HG02938 (cell line): ENCODE measurements at regions not wholly inside any gene's neighbourhood (a gene's known extent, or its start where the extent isn't known, plus 50 kb on each side); places are given as distances from the start of the nearest gene placed in this dataset.
"Not testable (repeated sequence)": the region's sequence is repeated elsewhere in the genome, so short reads cannot be mapped to it uniquely, and the experiment has no call there.

Experiments used
- ATAC-seq: cut with Tn5 transposase; IDR thresholded peaks from one replicate; pipeline ENCODE4 v1.9.1; 2021; ENCODE audit warnings: mild to moderate bottlenecking, moderate library complexity; ENCODE audit not compliant: unreplicated experiment

DNA sequence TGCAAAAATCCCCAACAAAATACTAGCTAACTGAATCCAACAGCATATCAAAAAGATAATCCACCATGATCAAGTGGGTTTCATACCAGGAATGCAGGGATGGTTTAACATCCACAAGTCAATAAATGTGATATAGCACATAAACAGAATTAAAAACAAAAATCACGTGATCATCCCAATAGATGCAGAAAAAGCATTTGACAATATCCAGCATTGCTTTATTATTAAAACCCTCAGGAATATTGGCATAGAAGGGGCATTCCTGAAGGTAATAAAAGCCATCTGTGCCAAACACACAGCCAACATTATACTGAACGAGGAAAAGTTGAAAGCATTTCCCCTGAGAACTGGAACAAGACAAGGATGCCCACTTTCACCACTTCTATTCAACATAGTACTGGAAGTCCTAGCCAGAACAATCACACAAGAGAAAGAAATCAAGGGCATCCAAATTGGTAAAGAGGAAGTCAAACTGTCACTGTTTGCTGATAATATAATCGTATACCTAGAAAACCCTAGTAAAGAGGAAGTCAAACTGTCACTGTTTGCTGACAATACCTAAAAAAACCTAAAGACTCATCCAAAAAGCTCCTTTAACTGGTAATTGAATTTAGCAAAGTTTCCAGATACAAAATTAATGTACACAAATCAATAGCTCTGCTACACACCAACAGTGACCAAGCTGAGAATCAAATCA lies 109.8 kb downstream of the RNASET2 start:
- not testable (repeated sequence) for ATAC-seq

DNA sequence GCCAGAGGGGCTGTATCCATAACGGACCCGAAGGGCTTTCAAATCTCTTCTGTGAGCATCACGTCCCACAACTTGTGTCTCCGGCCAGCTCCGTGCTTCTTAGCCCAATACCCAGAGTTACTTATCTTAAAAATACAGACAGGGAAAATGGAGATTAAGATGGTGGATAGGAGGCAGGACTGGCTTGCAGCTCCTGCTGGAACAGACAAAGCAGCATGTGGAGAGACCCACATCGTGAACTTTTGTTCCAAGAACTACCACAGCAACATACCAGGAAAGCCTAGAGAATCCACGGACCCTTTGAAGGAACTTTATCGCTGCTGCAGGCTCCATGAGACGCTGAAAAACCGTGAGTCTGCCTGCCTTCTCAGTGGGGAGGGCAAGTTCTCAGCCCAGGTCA lies 113.7 kb downstream of the RNASET2 start:
- no peak for ATAC-seq

DNA sequence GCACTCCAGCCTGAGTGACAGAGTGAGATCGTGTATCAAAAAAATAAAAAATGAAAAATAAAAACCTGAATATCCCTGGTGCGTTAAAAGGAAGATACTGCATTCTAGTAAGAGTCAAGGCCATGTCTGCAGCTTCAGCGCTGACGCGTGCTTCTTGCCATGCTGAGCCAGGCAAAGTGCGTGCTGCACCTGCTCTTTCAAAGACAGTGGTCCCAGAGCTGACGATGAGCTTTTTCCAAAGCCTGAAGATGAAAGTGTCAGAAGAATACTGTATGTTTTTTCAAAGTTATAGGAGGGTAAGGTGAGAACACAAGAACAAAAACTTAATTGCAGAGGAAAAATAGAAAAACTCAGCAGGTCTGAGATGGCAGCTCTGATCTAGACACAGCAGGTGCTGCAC lies 115.1 kb downstream of the RNASET2 start:
- no peak for ATAC-seq

- no peak for ATAC-seq
Observed at GRCh38 chr6:166839569-166839968, 116.8 kb downstream of the RNASET2 start.

- no peak for ATAC-seq
Observed at GRCh38 chr6:166838987-166839386, 117.4 kb downstream of the RNASET2 start.

DNA sequence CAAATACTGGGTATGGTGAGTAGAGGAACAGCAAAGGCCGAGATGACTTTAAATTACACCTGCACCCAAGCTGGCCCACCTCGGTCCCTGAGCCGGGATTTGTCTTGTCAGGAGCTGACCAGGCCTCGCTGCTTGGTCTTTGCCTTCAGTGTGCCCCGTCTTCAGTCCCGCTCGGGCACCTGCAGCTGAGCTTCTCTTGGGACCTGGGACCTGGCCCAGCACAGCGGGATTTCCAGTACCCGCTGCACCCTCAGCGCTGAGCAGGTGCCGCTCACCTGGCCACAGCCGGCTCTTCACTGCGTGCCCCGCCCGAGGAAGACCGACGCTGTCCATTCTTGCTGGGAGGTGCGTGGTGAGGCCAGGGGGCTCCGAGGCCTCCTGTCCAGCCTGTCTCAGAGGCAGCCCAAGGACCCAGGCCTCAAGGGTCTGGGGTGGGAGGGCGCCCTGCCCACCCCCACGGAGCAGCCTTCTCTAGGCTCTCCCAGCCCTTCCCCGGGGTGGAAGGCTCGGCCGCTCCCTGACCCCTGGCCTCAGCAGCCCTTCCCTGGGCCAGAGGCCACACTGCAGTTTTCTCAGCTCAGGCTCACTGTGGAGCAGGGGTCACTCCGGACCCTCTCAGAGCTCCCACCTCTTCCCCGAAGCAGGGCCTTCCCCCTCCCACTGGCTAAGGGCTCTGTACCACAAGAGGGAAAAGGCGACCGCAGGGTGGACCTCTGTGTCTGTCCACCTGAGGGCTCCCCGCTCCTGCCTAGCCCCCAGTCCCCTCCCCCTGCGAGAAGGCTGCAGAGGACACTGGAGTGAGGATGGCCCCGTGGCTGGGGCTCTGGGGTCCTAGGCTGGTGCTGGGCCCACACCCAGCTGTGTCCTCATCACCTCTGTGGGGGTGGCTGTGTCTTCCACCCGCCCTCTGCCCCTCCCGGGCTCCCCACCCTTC lies 119.3 kb downstream of the RNASET2 start:
- ATAC-seq: no peak

- ATAC-seq: no peak
Observed at GRCh38 chr6:166834049-166834448, 122.3 kb downstream of the RNASET2 start.

DNA sequence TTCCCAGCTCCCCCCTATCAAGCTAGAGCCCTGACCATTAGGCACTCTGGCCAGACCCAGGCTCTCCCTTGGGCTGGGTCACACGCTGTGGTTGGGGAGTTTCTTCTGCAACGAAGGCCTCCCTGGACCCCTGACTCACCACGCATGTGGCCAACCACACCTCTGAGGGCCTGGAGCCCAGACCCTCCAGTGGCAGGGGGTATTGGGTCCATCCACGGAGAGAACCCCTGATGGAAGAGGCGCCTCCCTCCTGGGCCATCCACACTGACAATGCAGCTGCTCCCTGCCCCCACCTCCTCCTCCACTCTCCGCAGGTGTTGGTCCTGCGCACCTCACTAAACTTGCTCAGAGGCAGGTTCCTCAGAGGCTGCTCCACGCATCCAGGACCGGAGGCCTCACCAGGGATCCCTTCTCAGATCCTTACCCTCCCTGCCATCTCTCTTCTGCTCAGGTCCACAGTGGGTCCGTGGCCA lies 125.4 kb downstream of the RNASET2 start:
- peak; percentile 11 for ATAC-seq

DNA sequence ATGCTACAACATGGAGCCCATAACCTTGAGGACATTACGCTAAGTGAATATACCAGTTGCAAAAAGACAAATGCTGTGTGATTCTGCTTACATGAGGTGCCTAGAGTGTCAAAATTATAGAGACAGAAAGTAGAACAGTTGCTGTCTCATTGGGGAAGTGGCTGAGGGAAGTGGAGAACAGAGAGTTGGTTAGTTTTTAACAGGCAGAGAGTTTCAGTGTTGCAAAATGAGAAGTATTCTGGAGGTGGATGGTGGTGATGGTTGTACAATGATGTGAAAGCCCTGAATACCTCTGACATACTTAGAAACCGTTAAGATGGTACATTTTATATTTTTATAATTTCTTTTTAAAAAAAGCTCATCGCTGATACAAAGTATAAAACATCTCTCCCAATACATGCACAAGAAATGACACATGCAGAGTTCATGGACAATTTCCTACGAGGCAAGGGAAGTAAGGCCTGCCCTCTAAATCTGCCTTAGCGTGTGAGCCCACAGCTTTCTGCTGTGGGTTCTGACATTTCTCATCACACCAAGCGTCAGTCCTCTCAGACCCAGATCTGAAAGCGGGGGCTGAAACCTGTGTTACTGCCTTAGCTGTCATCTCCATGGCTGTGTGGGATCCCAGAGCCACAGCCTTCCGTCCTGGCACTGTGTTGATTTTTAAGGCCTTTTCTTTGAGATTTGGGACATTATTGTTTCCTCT lies 126.0 kb downstream of the RNASET2 start:
- peak; percentile 93 for ATAC-seq

GRCh38 chr6:166826264-166826663 lies 130.1 kb downstream of the RNASET2 start:
- no peak for ATAC-seq

GRCh38 chr6:166825553-166826145 lies 130.7 kb downstream of the RNASET2 start:
- no peak for ATAC-seq

GRCh38 chr6:166824880-166825250 lies 131.5 kb downstream of the RNASET2 start:
- no peak for ATAC-seq

GRCh38 chr6:166824146-166824879 lies 132.0 kb downstream of the RNASET2 start:
- ATAC-seq: no peak

DNA sequence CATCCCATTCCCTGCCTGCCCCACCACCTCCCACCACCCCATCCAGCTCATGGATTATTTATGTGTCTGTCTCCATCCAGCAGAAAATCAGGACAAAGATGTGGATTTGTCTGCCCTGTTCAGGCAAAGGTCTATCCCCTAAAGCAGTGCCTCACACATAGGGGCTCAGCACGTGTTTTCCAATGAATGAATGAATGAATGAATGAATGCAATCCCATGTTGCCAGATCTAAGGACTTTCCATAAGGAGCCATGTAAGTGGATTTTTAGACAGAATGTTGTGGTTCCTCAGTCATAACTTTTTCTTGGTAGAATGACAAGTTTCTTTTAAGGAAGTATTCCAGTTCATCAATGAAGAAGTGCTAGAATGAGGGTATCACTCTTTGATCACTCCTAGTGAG lies 133.7 kb downstream of the RNASET2 start:
- no peak for ATAC-seq

GRCh38 chr6:166820483-166820882 lies 135.9 kb downstream of the RNASET2 start:
- ATAC-seq: no peak

DNA sequence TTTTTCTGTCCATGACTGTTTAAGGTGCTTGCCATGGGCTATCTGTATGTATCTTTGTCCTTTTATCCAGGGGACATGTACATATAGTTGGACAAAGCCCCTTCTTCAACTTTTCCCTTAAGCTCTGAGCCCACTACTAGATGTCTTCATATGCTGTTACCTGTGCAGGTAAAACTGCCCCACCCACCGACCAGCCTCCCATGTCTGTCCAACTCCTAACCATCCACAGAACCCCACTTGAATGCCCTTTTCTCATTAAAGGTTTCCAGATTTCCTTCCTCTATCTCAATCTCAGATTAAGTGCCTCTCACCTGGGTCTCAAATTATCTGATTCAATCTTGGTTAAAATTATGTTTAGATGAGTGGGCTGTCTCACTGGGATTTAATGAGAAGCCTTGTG lies 136.3 kb downstream of the RNASET2 start:
- ATAC-seq: no peak

DNA sequence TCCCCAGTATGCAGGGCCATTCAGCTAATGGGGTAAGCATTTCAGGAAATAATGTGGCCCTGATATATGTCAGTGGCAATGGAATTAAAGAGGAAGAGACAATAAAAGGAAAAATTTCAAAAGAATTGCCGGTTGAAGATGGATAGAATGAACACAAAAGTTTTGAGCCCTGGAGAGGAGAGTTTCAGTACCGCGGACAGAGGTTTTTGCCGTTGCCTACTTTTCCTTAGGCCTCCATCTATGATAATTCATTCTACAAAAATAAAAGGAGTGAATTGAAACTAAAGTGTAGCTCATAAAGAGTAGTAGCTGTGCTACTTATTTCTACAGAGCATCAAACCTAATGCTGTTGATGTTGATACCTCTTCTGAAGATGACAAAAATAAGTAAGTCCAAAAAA lies 140.7 kb downstream of the RNASET2 start:
- no peak for ATAC-seq

DNA sequence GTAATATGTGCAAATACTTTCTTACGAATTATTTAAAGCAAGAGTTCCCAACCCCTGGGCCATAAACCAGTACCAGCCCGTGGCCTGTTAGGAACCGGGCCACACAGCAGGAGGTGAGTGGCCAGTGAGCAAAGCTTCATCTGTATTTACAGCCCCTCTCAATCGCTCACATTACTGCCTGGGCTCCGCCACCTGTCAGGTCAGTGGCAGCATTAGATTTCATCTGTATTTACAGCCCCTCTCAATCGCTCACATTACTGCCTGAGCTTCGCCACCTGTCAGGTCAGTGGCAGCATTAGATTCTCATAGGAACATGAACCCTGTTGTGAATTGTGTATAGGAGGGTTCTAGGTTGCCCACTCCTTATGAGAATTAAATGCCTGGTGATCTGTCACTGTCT lies 142.0 kb downstream of the RNASET2 start:
- no peak for ATAC-seq

GRCh38 chr6:166813461-166813860 lies 142.9 kb downstream of the RNASET2 start:
- ATAC-seq: no peak

GRCh38 chr6:166810864-166811263 lies 145.5 kb downstream of the RNASET2 start:
- no peak for ATAC-seq
